OCI-LY1 (cell line): ENCODE measurements at regions not wholly inside any gene's neighbourhood (a gene's known extent, or its start where the extent isn't known, plus 50 kb on each side); places are given as distances from the start of the nearest gene placed in this dataset.

ENCODE experiments used
- CTCF ChIP-seq: fragments of 200-600 bp; sonication (generic), shearing (Covaris generic); IDR thresholded peaks from 2 replicates; pipeline ENCODE4 v1.5.1; 2017; ENCODE audit warnings: mild to moderate bottlenecking, antibody characterized with exemption, low read length, moderate library complexity, mixed read lengths
- EZH2 ChIP-seq: fragments of 200-600 bp; sonication (generic), shearing (Covaris generic); IDR thresholded peaks from 2 replicates; pipeline ENCODE4 v1.8.0; 2017; ENCODE audit warnings: borderline replicate concordance, mixed run types, mild to moderate bottlenecking, antibody characterized with exemption, low read length, moderate library complexity, mixed read lengths

- TF ChIP-seq EZH2 (no peak), CTCF (no peak)
Measured at GRCh38 chr6:77299931-77300330, 163.4 kb downstream of the HTR1B start.
